ENCODE measurements at regions not wholly inside any gene's neighbourhood (a gene's known extent, or its start where the extent isn't known, plus 50 kb on each side); places are given as distances from the start of the nearest gene placed in this dataset.
"Not testable (repeated sequence)": the region's sequence is repeated elsewhere in the genome, so short reads cannot be mapped to it uniquely, and the experiment has no call there.

DNA sequence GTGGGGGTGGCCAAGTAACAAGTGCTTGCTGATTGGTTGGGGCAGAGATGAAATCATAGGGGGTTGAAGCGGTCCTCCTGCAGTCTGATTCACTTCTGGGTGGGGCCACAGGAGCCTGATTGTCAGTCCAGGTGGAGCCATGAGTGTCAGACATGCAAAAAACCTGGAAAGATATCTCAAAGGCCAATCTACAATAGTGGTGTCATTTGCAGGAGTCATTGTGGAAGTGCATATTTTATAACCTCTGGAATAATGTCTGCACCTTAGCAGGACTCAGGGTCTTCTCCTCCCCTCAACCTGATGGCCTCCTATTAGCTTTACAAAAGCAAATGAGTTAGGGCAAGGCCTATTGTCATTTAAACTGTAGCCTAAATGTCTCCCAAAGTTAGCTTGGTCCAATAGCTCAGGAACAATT is 241.4 kb downstream of the NUAK1 start:
- Histone ChIP-seq H3K9me3 (ENCODE audit: control insufficient read depth in 1 of 2, insufficient read depth in 1 of 2, low read length in 2 of 2) (no peaks in the 10 kb centered on the region), H3K27me3 (ENCODE audit: control insufficient read depth in 1 of 2, insufficient read depth in 2 of 2, low read length in 2 of 2) (no peaks in the 10 kb centered on the region), H3K27ac (ENCODE audit: low read depth in 1 of 2, low read length in 2 of 2) (no peak overlapping the region), H3K4me3 (ENCODE audit: low read length) (no peak overlapping the region), H3K36me3 (ENCODE audit: insufficient read depth, low read length) (no peaks in the 10 kb centered on the region), H3K4me1 (ENCODE audit: insufficient read depth, low read length) (no peaks in the 10 kb centered on the region)
- H3K27ac Mint-ChIP-seq = no peak overlapping the region
- H3K4me1 Mint-ChIP-seq (ENCODE audit: low read depth) = no peaks in the 10 kb centered on the region
- TF ChIP-seq, protein P1, sequence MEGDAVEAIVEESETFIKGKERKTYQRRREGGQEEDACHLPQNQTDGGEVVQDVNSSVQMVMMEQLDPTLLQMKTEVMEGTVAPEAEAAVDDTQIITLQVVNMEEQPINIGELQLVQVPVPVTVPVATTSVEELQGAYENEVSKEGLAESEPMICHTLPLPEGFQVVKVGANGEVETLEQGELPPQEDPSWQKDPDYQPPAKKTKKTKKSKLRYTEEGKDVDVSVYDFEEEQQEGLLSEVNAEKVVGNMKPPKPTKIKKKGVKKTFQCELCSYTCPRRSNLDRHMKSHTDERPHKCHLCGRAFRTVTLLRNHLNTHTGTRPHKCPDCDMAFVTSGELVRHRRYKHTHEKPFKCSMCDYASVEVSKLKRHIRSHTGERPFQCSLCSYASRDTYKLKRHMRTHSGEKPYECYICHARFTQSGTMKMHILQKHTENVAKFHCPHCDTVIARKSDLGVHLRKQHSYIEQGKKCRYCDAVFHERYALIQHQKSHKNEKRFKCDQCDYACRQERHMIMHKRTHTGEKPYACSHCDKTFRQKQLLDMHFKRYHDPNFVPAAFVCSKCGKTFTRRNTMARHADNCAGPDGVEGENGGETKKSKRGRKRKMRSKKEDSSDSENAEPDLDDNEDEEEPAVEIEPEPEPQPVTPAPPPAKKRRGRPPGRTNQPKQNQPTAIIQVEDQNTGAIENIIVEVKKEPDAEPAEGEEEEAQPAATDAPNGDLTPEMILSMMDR (IDR thresholded peaks at IDR 0.05) = no peak
- CTCF ChIA-PET = no interaction called here
- POLR2A ChIA-PET = no interaction called here
- H3K27me3 Mint-ChIP-seq = no peaks in the 10 kb centered on the region
- intact Hi-C loops (cut with DNase I, micrococcal nuclease) = no loop called here
- no peak for ATAC-seq (ENCODE audit: poor library complexity)
- no peaks in the 10 kb centered on the region for H3K9me3 Mint-ChIP-seq
- no peaks in the 10 kb centered on the region for H3K36me3 Mint-ChIP-seq (ENCODE audit: low read depth)
- H3K4me3 Mint-ChIP-seq = no peak overlapping the region
- no peak for DNase-seq

DNA sequence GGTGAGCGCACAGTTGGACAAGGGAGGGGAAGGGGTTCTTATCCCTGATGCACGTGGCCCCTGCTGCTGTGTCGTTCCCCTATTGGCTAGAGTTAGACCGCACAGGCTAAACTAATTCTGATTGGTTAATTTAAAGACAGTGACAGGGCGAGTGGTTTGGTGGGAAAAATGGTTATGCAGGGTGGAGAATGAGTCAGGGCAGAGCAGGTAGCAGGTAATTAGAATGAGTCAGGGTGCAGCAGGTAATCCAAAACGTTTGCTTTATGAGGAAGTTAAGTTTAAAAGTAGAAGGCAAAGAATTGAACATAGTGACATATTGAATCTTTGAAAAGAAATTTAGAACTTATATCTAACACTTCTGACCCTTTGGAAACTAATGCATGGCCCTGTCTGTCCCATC is 240.5 kb downstream of the NUAK1 start:
- intact Hi-C loops (cut with DNase I, micrococcal nuclease); H3K36me3 ChIP-seq (ENCODE audit: insufficient read depth, low read length); H3K27ac Mint-ChIP-seq; POLR2A ChIA-PET; H3K9me3 ChIP-seq (ENCODE audit: control insufficient read depth in 1 of 2, insufficient read depth in 1 of 2, low read length in 2 of 2); ATAC-seq (ENCODE audit: poor library complexity); H3K27ac ChIP-seq (ENCODE audit: low read depth in 1 of 2, low read length in 2 of 2); H3K36me3 Mint-ChIP-seq (ENCODE audit: low read depth); H3K4me3 Mint-ChIP-seq; H3K4me1 ChIP-seq (ENCODE audit: insufficient read depth, low read length); DNase-seq; CTCF ChIA-PET; H3K27me3 Mint-ChIP-seq; H3K4me1 Mint-ChIP-seq (ENCODE audit: low read depth); H3K9me3 Mint-ChIP-seq; H3K4me3 ChIP-seq (ENCODE audit: low read length); H3K27me3 ChIP-seq (ENCODE audit: control insufficient read depth in 1 of 2, insufficient read depth in 2 of 2, low read length in 2 of 2): not testable (repeated sequence)

DNA sequence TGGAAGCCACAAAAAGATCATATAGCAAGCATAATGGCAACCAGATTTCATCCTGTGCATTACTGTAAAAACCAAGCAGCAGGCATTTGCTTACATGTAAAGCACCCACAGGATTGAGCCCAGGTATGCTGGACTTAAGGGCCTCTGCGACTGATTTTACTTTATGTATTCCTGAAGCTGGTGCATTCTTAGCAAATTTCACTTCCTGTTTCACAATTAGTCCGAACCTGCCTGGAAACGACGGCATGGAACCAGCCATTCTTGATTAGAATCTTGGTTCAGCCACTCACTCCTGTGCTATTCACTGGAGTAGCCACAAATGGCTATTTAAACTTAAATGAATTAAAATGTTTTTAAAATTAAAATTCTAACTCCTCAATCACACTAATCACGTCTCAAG is 239.2 kb downstream of the NUAK1 start:
- Histone ChIP-seq H3K4me3 (ENCODE audit: low read length) (no peak overlapping the region), H3K4me1 (ENCODE audit: insufficient read depth, low read length) (no peaks in the 10 kb centered on the region), H3K27ac (ENCODE audit: low read depth in 1 of 2, low read length in 2 of 2) (no peak overlapping the region), H3K36me3 (ENCODE audit: insufficient read depth, low read length) (no peaks in the 10 kb centered on the region), H3K9me3 (ENCODE audit: control insufficient read depth in 1 of 2, insufficient read depth in 1 of 2, low read length in 2 of 2) (no peaks in the 10 kb centered on the region), H3K27me3 (ENCODE audit: control insufficient read depth in 1 of 2, insufficient read depth in 2 of 2, low read length in 2 of 2) (no peaks in the 10 kb centered on the region)
- DNase-seq (no peak), ATAC-seq (ENCODE audit: poor library complexity) (no peak)
- Mint-ChIP-seq H3K4me1 (ENCODE audit: low read depth) (no peaks in the 10 kb centered on the region), H3K27ac (no peak overlapping the region), H3K4me3 (no peak overlapping the region), H3K27me3 (no peaks in the 10 kb centered on the region), H3K36me3 (ENCODE audit: low read depth) (no peaks in the 10 kb centered on the region), H3K9me3 (no peaks in the 10 kb centered on the region)
- ChIA-PET POLR2A (no interaction called here), CTCF (no interaction called here)
- intact Hi-C loops (cut with DNase I, micrococcal nuclease) = no loop called here
- TF ChIP-seq, protein P1 (IDR thresholded peaks at IDR 0.05) = no peak

GRCh38 chr12:105906561-105906960 is 232.2 kb downstream of the NUAK1 start:
- DNase-seq = no peak
- no peaks in the 10 kb centered on the region for H3K4me1 ChIP-seq (ENCODE audit: insufficient read depth, low read length)
- Mint-ChIP-seq H3K4me3 (no peak overlapping the region), H3K36me3 (ENCODE audit: low read depth) (no peaks in the 10 kb centered on the region), H3K4me1 (ENCODE audit: low read depth) (no peaks in the 10 kb centered on the region), H3K27ac (no peak overlapping the region), H3K27me3 (peaks cover 8% of the 10 kb centered on the region), H3K9me3 (peaks cover 5% of the 10 kb centered on the region)
- ChIA-PET CTCF (no interaction called here), POLR2A (no interaction called here)
- no peak overlapping the region for H3K4me3 ChIP-seq (ENCODE audit: low read length)
- H3K27ac ChIP-seq (ENCODE audit: low read depth in 1 of 2, low read length in 2 of 2) = no peak overlapping the region
- intact Hi-C loops (cut with DNase I, micrococcal nuclease) = no loop called here
- peaks cover 0 to 5% of the 10 kb centered on the region in 2 experiments for H3K9me3 ChIP-seq (ENCODE audit: control insufficient read depth in 1 of 2, insufficient read depth in 1 of 2, low read length in 2 of 2)
- no peaks in the 10 kb centered on the region for H3K27me3 ChIP-seq (ENCODE audit: control insufficient read depth in 1 of 2, insufficient read depth in 2 of 2, low read length in 2 of 2)
- no peaks in the 10 kb centered on the region for H3K36me3 ChIP-seq (ENCODE audit: insufficient read depth, low read length)
- no peak for ATAC-seq (ENCODE audit: poor library complexity)
- TF ChIP-seq, protein P1 (IDR thresholded peaks at IDR 0.05) = no peak

All from CD4-positive, alpha-beta T cell (primary cell).